ENCODE measurements at regions not wholly inside any gene's neighbourhood (a gene's known extent, or its start where the extent isn't known, plus 50 kb on each side); places are given as distances from the start of the nearest gene placed in this dataset.

GRCh38 chr10:33712825-33713224, 378.4 kb upstream of the NRP1 start:
- no peak overlapping the region for H3T11ph ChIP-seq (ENCODE audit: low read length)
- Mint-ChIP-seq H3K27me3 (ENCODE audit: low read depth) (no peaks in the 10 kb centered on the region), H3K4me1 (peaks cover 4 to 6% of the 10 kb centered on the region in 2 experiments; a peak in 3 of 4 replicates), H3K4me3 (no peak overlapping the region), H3K9me3 (no peaks in the 10 kb centered on the region), H3K36me3 (ENCODE audit: insufficient read depth in 1 of 3, low read depth in 3 of 3) (no peaks in the 10 kb centered on the region; a peak in 1 of 7 replicates), H3K27ac (peak overlapping the region in 1 of 3 experiments; percentile 57; a peak in 1 of 7 replicates)
- H3K27ac ChIP-seq (ENCODE audit: insufficient read length, low read depth, low read length): no peak overlapping the region
- H3K23ac ChIP-seq (ENCODE audit: insufficient read length, low read depth, low read length): no peak overlapping the region
- no peak overlapping the region for H2AK5ac ChIP-seq (ENCODE audit: insufficient read length, low read length)
- H4K20me1 ChIP-seq (ENCODE audit: control insufficient read depth, insufficient read depth, insufficient read length): no peaks in the 10 kb centered on the region
- H2BK15ac ChIP-seq (ENCODE audit: low read depth, low read length): no peak overlapping the region
- no peak overlapping the region for H3K14ac ChIP-seq (ENCODE audit: insufficient read depth, low read length)
- H2BK120ac ChIP-seq (ENCODE audit: low read depth, low read length, poor library complexity, severe bottlenecking): no peak overlapping the region
- no peak overlapping the region for H4K8ac ChIP-seq (replicated peaks; ENCODE audit: insufficient read length, low read depth, low read length)
- no peaks in the 10 kb centered on the region for H3K9me3 ChIP-seq (ENCODE audit: control insufficient read depth, low read depth, low read length)
- no peak overlapping the region for H3K56ac ChIP-seq (ENCODE audit: insufficient read length, low read depth, low read length)
- DNase-seq: no peak
- H2BK12ac ChIP-seq (ENCODE audit: insufficient read length, low read depth, low read length): no peak overlapping the region
- H3K79me1 ChIP-seq (ENCODE audit: insufficient read depth, low read depth, low read length, poor library complexity, severe bottlenecking): no peaks in the 10 kb centered on the region
- H3K18ac ChIP-seq (ENCODE audit: insufficient read length, low read depth, low read length): no peak overlapping the region
- H2BK20ac ChIP-seq (ENCODE audit: low read depth, low read length, poor library complexity, severe bottlenecking): no peak overlapping the region
- no peak for TF ChIP-seq CTCF (conservative IDR thresholded peaks at IDR 0.05)
- no CpG with 5 or more reads among the region's 7 CpGs for WGBS (ENCODE audit: extremely low coverage, insufficient read length, low lambda C conversion rate)
- H2BK5ac ChIP-seq (ENCODE audit: insufficient read length, low read length): no peak overlapping the region
- no peak overlapping the region for H4K5ac ChIP-seq (ENCODE audit: insufficient read length, low read depth, low read length)
- no peak overlapping the region for H4K91ac ChIP-seq (ENCODE audit: insufficient read length, low read depth, low read length)
- H3K27me3 ChIP-seq (ENCODE audit: insufficient read depth, low read length): no peaks in the 10 kb centered on the region
- no peak overlapping the region for H3K9ac ChIP-seq (ENCODE audit: extremely low read depth, insufficient read length, low read length)
- H2AFZ ChIP-seq (ENCODE audit: low read length): peak overlapping the region; percentile 6
- H3K23me2 ChIP-seq (ENCODE audit: insufficient read length, low read depth, low read length, poor library complexity, severe bottlenecking): no peaks in the 10 kb centered on the region
- no peaks in the 10 kb centered on the region for H3K79me2 ChIP-seq (ENCODE audit: insufficient read depth, low read length)
- no peaks in the 10 kb centered on the region for H3K4me1 ChIP-seq (ENCODE audit: insufficient read depth, low read length)
- H3K4me2 ChIP-seq (ENCODE audit: insufficient read depth, insufficient read length, low read length): no peak overlapping the region
- no peak overlapping the region for H3K4ac ChIP-seq (ENCODE audit: low read depth, low read length)

All from H9 (cell line).